NCI-H1048 (cell line): ENCODE measurements at regions not wholly inside any gene's neighbourhood (a gene's known extent, or its start where the extent isn't known, plus 50 kb on each side); places are given as distances from the start of the nearest gene placed in this dataset.

Experiments used
- DNase-seq: peaks from one replicate; lab custom pipeline; 2025; lab: John Stamatoyannopoulos, UW

DNA sequence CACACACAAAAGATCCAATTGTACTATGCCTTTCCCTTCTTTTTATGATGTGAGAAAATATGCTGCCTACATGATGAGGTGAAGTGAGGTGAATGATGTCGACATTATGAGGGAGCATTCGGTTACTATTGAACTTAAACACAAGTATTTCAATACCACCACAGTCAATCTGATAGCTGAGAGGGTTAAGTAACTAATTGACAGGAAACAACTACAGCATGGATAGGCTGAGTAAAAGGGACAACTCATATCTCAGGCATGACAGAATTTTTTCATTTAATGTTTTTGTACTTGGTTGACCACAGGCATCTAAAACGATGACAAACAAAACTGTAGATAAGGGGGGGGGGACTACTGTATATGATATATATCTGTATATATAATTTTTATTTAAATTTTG is 488.9 kb downstream of the SH2D4B start:
- no peak for DNase-seq

DNA sequence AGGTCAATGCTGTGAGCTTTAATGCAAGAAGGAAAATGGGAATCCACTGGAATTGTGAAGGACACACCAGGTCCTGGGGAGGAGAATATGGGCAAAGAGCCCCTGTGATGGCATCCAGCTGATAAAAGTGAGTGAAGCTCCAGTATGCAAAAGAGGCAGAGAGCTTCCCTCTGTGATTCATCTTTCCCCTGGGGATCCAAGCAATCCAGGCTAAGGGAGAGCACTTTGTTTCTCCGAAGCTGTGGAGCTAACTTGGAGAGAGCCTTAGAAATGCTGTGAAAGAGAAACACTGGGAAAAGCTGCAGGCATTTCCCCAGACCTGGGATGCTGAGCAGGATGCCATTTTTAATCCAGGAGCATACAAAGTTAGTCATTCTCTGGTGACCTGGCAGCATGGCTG is 489.5 kb downstream of the SH2D4B start:
- DNase-seq = no peak

- no peak for DNase-seq
These were observed 490.0 kb downstream of the SH2D4B start for GRCh38 chr10:81027706-81028105.

DNA sequence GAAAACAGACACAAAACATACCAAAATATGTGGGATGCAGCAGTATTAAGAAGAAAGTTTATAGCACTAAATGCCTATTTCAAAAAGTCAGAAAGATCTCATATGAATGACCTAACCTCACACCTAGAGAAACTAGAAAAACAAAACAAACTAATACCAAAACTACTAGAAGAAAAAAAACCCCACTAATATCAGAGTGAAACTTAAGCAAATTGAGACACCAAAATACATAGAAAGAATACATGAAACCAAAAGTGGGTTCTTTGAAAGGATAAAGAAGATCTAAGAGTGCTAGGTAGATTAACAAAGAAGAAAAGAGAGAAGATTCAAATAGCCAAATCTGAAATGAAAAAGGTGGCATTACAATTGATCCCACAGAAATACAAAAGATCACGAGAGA is 494.1 kb downstream of the SH2D4B start:
- DNase-seq = no peak

DNA sequence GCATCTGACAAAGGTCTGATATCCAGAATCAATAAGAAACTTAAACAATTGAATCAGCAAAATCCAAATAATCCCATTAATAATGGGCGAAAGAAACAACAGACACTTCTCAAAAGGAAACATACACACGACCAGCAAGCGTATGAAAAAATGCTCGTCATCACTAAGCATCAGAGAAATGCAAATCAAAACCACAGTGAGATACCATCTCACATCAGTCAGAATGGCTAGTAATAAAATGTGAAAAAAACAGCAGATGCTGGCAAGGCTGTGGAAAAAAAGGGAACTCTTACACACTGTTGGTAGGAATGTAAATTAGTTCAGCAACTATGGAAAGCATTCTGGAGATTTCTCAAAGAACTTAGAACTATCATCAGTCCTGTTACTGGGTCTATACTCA is 496.7 kb downstream of the SH2D4B start:
- no peak for DNase-seq

- no peak for DNase-seq
These were observed 498.6 kb downstream of the SH2D4B start for GRCh38 chr10:81036257-81036656.

- DNase-seq = no peak
These were observed 502.3 kb downstream of the SH2D4B start for GRCh38 chr10:81040031-81040430.

DNA sequence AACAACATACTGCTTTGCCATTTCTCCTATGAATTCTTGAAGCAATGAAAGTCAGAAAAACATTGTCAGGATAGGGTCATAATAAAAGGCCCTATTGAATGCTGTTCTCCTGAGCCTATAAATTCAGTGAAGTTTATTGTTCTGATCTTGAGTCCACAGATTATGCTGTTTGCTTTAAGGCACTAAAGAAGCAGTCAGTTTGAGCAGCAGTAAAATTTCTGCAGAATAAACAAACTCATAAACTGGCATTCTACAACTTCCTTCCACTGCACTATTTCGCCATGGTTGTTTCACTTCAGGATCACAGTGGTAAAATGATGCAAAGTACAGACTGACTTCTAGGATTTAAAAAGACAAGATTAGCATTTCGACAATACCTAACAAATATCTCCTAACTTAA is 503.2 kb downstream of the SH2D4B start:
- no peak for DNase-seq

GRCh38 chr10:81042647-81043046 is 504.9 kb downstream of the SH2D4B start:
- no peak for DNase-seq

GRCh38 chr10:81065474-81065873 is 527.8 kb downstream of the SH2D4B start:
- no peak for DNase-seq

- DNase-seq = no peak
These were observed 530.8 kb downstream of the SH2D4B start for GRCh38 chr10:81068460-81068859.

DNA sequence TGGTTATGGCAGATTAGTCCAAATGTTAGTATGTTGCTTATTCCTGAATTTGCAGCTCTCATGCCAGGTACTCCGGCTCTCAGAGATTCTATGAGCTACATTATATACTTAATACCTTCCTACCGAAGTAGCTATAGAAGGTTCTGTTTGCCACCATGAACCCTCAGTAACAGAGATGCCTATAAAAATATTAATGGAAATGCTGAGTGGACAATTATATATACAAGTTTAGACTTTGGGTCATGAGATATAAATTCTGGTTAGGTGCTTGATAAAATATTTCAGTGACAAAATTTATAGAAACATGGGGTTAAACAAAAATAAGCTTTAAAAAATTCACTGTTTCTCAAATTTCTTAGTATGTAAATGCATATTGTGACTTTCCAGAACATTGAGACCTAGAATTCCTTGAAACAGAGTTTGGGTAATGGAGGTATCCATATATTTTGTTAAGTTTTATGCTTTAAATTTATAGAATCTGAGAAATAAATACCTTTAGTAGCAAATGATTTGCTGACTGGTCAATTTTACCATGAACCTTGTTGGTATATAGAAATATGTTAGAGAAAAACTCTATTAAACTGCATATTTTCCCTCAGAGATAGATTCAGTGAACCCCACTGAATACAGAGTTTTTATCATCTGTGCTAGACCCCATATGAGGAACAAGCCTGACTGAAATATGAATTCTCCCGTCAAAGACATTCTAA is 533.5 kb downstream of the SH2D4B start:
- DNase-seq = no peak

DNA sequence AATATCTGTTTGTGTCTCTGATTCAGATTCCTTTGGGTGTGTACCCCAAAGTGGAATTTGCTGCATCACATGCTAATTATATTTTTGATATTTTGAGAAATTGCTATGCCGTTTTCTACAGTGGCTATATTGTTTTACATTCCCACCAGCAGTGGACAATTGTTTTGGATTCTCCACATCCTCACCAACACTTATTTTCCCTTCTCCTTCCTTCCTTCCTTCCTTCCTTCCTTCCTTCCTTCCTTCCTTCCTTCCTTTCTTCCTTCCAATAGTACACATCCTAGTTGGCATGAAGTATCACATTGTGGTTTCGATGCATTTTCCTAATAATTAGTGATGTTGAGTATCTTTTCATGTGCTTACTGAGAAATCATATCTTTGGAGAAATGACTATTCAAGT is 535.5 kb downstream of the SH2D4B start:
- DNase-seq = no peak

DNA sequence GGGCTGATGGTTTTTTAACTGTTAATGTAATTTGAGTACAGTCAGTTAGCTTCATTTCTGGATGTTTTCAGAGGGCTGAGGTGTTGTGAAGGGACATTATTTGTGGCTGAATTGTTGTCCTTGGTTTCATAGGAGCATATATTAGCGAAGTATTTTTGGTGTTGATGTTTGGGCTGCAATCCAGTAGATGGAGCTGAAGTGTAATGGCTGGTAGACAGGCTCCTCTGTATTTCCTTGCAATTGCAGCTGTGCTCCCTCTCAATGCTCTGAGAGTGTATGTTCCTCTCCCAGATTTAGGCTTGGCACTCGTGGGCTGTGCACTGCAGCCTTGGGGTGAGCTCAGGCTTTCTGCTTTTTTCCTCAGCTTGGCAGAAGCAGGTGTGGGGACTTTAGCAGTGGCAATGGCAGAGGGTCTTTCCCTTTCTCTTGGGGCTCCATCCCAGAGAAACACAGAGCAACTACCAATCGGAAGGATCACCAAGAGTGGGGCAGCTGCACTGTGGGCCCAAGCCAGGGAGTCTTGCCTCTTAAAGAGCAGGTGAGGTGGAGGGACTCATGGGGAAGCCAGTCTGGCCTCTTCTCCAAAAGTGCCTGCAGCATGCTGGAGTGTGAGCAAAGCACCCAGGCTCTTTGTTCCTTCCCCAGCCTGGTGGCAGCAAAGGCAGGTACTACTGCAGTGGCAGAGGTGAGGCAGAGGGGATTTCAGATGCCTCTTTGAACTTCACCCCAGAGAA is 544.4 kb downstream of the SH2D4B start:
- DNase-seq = no peak

DNA sequence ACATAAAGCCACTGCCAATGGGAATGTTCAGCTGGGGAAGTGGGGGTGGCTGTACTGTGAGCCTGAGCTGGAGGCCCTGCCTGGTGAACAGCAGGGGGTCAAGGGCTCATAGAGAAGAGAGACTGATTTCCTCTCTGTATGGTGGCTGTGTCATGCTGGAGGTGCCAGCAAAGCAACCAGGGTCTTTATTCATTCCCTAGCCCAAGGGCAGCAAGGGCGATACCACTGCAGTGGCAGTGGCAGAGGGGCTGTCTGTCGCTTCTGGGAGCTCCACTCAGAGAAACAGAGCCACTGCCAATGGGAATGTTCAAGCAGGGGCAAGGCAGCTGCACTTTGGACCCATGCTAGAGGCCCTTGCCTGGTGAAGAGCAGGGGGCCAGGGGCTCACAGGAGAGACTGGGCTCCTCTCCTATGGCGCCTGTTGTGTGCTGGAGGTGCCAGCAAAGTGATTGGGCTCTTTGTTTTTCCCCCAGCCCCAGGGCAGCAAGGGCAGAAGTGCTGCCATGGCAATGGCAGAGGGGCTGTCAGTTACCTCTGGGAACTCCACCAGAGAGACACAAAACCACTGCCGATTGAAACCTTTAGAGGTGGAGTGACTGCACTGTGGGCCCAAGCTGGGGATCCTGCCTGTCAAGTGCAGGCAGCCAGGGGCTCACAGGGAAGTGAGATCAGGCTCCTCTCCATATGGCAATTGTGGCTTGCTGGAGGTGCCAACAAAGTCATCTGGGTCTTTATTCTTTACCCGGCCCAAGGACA is 545.1 kb downstream of the SH2D4B start:
- no peak for DNase-seq

GRCh38 chr10:81093056-81093455 is 555.4 kb downstream of the SH2D4B start:
- DNase-seq = no peak

DNA sequence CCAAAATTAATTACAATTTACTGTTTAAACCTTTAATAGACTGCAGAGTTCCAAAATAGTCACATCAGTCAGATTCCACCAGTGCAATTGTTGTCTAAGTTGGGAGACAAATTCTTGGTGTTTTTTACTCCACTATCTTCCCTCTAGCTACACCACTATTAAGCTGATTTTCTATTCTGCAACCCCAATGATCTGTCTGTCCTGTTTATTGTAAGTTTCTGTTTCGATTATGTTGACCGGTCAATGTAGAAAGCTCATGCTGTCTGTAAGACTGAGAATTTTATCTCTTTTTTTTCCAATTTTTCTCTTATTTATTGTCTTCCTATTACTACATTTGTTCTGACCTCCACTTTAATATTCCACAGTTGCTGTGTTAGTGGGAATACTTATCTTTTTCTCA is 557.5 kb downstream of the SH2D4B start:
- DNase-seq = no peak

- DNase-seq = no peak
These were observed 558.9 kb downstream of the SH2D4B start for GRCh38 chr10:81096558-81096957.

DNA sequence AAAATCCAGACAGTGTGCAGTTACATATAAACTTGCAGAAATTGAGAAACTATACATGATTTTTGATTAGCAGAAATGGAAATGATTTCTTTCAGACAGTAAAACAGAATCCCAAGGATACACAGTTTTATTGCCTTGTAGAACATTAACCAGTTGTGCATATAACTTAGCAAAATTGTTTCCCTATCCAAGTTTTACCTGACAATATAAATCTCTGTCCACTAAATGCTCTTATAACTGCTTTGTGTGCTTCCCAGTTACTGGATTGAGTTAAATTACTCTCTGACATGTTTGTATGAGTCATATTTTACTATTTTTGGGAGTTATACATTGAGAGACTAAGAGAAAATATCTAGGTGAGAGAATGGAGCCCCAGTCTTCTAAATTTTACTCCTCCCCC is 563.4 kb downstream of the SH2D4B start:
- DNase-seq = no peak

GRCh38 chr10:81104494-81104893 is 566.8 kb downstream of the SH2D4B start:
- no peak for DNase-seq

GRCh38 chr10:81108516-81109199 is 571.0 kb downstream of the SH2D4B start:
- DNase-seq = no peak

GRCh38 chr10:81109200-81109752 is 571.6 kb downstream of the SH2D4B start:
- DNase-seq = no peak
